SK-N-MC (cell line): ENCODE measurements at regions not wholly inside any gene's neighbourhood (a gene's known extent, or its start where the extent isn't known, plus 50 kb on each side); places are given as distances from the start of the nearest gene placed in this dataset.
"Not testable (repeated sequence)": the region's sequence is repeated elsewhere in the genome, so short reads cannot be mapped to it uniquely, and the experiment has no call there.

Experiments
- DNase-seq: peaks from one replicate; pipeline ENCODE4 v3.0.0-alpha.2; 2011; ENCODE audit warnings: low read depth, low spot score
- H3K27ac ChIP-seq: fragments of 200-600 bp; sonication (generic); 2 replicates; pipeline ENCODE4 v1.5.1; 2016; ENCODE audit warnings: mixed run types
- H3K36me3 ChIP-seq: fragments of 200-600 bp; sonication (generic); 2 replicates; pipeline ENCODE4 v1.6.1; 2017; ENCODE audit warnings: antibody characterized with exemption, low read length, mixed read lengths; ENCODE audit not compliant: insufficient read depth
- H3K4me3 ChIP-seq: fragments of 200-600 bp; sonication (generic); 2 replicates; pipeline ENCODE4 v1.5.1; 2016
- H3K9ac ChIP-seq: fragments of 200-600 bp; sonication (generic); 2 replicates; pipeline ENCODE4 v1.8.0; 2017; ENCODE audit warnings: mixed run types, mixed read lengths; ENCODE audit not compliant: insufficient read length
- H3K9me3 ChIP-seq: fragments of 200-600 bp; sonication (generic); 2 replicates; pipeline ENCODE4 v1.6.1; 2017; ENCODE audit warnings: low read depth, mild to moderate bottlenecking, antibody characterized with exemption, low read length, moderate library complexity, mixed read lengths
- EZH2 ChIP-seq: fragments of 200-600 bp; sonication (generic); IDR thresholded peaks from one replicate; pipeline ENCODE4 v1.6.1; 2017; ENCODE audit warnings: antibody characterized with exemption
- FOXP2 ChIP-seq: optimal IDR thresholded peaks from 2 replicates; pipeline ENCODE3; 2011; ENCODE audit warnings: mild to moderate bottlenecking, moderate library complexity; ENCODE audit not compliant: insufficient read depth; ENCODE audit errors: extremely low read length, control extremely low read depth
- POLR2AphosphoS5 ChIP-seq: IDR thresholded peaks from 2 replicates; pipeline ENCODE4 v1.6.1; 2012; ENCODE audit warnings: mild to moderate bottlenecking, low read depth, low read length, borderline replicate concordance

DNA sequence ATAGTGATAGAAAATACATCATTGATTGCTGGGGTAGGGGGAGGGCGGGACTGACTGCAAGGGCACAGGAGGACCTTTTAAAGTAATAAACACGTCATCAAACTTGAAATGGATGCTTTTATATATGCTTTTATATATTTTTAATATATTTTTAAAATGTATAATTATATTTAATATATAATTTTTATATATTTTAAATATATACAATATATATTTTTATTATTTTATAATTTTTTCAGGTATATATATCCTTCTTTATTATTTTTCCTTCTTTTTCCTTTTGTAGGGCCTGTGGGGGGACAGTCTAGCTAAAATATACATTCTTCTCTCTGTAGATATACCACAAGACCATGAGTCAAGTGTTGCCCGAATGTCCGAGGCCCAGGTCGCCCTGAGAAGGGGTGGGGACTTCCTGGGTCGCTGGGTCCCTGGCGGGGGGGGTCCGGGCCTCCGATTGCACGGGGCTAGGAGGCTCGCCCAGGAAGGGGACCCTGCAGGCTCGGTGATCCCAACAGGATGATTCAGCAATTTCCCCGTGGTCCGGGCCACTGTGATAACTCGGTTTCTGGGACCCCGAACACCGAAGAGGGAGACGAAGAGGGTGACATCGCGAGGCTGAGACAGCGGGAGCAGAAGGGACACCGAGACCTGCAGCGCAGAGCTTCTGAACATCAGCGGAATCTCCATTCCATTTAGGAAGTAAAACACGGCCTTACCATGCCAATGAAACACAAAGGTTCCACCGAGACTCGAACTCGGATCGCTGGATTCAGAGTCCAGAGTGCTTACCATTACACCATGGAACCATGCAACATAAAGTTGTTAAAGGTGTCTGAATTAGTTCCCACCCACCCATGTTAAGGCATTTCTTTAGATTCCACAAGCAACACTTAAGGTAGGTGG lies 112.5 kb upstream of the NBPF11 start:
- Histone ChIP-seq H3K4me3 (no peak overlapping the region), H3K36me3 (no peaks in the 10 kb centered on the region), H3K9ac (no peak overlapping the region), H3K27ac (no peak overlapping the region), H3K9me3 (no peaks in the 10 kb centered on the region)
- no peak for DNase-seq
- TF ChIP-seq EZH2 = no peak
- no peak for TF ChIP-seq POLR2AphosphoS5
- TF ChIP-seq FOXP2 = no peak

DNA sequence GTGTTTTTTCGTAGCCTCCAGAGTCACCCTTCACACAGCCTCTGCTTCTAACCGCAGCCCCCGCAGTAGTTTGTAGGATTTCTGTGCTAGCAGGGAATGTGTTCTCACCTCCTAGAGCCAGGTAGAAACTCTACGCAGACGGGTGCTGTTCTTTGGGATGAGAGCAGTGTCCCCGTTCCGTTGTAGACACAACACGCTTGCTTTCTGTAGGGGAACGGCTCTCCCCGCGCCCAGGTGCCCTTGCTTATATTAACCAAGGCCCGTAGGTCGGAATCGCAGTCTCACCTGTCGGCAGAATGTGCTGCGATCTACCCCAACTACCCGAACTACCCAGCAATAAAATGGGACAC lies 111.8 kb upstream of the NBPF11 start:
- Histone ChIP-seq H3K27ac (no peak overlapping the region), H3K9me3 (no peaks in the 10 kb centered on the region), H3K36me3 (no peaks in the 10 kb centered on the region), H3K4me3 (no peak overlapping the region), H3K9ac (no peak overlapping the region)
- TF ChIP-seq EZH2 (no peak), FOXP2 (no peak), POLR2AphosphoS5 (no peak)
- DNase-seq = no peak

DNA sequence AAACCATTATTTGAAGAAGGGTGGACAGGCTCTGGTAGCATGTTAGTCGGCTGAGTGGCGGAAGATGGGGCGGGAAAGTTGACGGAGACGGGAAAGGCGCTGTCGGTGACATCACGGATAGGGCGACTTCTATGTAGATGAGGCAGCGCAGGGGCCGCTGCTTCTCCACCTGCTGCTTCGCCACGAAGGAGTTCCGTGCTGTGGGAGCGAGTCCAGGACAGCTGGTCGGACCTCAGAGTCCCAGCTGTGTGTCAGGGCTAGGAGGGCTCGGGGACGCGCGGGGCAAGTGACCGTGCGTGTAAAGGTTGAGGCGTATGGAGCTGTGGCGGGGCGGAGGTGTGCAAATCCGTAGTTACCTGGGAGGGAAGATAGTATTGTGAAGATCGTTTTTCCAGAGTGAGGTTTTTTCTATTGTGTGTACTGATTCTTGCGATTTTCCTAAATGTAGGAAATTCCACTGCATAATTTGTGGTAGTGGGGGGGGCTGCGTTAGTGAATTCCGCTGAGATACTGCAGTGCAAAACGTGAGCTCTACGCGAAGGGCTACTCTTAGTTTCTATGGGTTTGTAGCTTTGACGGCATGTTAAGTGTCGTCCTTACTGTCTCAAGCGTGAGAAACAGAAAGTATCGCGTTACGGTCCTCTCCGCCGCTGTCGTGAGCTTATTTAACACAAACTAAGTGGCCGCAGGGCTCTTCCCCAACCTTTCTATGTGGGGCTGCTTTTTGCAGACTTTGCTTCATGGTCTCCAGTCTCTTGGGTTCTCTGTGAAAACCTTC lies 111.2 kb upstream of the NBPF11 start:
- no peak overlapping the region for H3K4me3 ChIP-seq
- TF ChIP-seq POLR2AphosphoS5 (no peak), FOXP2 (no peak), EZH2 (no peak)
- no peaks in the 10 kb centered on the region for H3K36me3 ChIP-seq
- no peak for DNase-seq
- no peak overlapping the region for H3K27ac ChIP-seq
- no peaks in the 10 kb centered on the region for H3K9me3 ChIP-seq
- H3K9ac ChIP-seq = no peak overlapping the region

DNA sequence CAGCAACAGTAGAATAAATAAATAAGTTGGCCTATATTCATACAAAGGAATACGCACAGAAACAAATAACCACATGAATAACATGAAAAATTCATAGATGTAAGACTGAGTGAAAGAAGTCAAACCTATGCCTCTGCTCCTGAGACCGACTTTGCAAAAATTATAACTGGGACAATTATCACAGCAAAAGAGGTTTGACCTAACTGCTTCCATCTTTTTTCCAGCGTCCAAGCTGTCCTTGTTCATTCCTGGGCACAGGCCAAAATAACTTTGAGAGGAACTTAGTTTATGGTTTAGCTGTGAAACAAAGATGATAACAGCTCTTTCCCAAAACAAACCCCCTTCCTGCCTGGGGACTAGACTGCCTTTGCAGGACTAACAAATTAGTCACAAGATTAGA lies 109.6 kb upstream of the NBPF11 start:
- H3K36me3 ChIP-seq, H3K4me3 ChIP-seq, H3K27ac ChIP-seq, H3K9me3 ChIP-seq, H3K9ac ChIP-seq, DNase-seq: not testable (repeated sequence)

DNA sequence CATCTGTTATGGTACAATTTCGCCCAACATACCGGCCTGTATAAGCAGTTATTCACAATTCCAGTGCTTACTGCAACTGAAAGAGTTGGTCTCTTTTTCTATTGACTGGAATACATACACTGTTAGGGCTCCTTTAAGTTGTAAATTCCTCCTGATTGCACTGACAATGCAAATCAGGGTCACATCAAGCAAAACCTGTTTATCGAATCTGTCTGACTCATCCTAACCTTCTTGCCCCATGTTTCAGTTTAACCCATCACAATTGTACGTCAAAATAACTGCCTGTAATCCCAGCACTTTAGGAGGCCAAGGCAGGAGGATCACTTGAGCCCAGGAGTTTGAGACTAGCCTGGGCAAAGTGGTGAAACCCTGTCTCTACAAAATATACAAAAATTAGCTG lies 105.8 kb upstream of the NBPF11 start:
- not testable (repeated sequence) for H3K4me3 ChIP-seq, H3K9ac ChIP-seq, DNase-seq

DNA sequence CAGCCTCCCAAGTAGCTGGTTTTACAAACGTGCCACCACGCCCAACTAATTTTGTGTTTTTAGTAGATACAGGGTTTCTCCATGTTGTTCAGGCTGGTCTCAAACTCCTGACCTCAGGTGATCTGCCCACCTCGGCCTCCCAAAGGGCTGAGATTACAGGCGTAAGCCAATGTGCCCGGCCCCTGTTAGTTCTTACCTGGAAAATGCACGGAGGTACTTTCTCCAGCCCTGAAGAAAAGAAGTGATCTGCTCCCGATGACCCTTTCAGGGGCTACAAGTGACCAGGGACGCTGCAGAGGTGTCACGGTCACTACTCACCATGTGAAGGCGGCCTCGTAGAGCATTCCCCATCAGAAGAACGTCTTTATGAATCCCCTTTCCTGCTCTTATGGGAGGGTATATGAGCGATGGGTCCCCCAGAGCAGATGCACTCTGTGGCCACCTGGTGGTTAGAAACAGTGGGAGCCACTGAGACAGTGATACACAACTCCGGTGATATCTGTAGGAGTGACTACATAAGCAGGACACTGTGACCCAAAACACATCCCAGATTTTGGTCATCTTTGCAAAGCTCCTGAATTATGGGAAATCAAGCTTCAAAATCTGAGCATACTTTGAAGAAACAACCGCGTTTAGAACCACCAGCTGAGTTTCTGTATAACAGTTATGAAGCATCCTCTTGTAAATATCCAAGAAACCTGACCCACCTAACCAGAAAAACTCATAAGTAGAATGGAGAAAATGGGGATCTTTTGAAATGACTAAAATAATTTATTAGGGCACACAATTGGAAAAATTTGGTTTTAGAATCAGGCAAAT lies 102.7 kb upstream of the NBPF11 start:
- H3K9me3 ChIP-seq, H3K4me3 ChIP-seq, H3K36me3 ChIP-seq, H3K9ac ChIP-seq, H3K27ac ChIP-seq, DNase-seq: not testable (repeated sequence)

More for the DNA sequence above, 105.8 kb upstream of the NBPF11 start:
- H3K36me3 ChIP-seq, H3K9me3 ChIP-seq, H3K27ac ChIP-seq: not testable (repeated sequence)

DNA sequence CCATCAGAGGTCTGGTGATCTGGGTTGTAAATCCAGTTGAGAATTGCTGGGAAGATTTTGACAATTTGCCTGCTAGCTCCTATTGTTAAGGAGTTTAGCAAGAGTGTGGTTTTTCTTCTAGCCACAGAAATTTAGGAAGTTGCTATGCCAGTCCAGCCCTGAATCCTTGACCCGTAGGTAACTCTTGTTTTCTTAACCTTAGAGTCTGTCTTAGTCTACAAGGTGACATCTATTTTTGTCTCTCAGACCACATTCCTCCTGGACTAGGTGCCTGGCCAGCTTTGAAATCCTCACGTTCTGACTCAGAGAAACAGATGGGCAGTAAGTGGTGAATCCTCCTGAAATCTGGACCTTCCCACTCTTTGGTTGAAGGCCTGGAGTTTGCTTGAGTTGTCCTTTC lies 101.7 kb upstream of the NBPF11 start:
- DNase-seq, H3K27ac ChIP-seq: not testable (repeated sequence)

DNA sequence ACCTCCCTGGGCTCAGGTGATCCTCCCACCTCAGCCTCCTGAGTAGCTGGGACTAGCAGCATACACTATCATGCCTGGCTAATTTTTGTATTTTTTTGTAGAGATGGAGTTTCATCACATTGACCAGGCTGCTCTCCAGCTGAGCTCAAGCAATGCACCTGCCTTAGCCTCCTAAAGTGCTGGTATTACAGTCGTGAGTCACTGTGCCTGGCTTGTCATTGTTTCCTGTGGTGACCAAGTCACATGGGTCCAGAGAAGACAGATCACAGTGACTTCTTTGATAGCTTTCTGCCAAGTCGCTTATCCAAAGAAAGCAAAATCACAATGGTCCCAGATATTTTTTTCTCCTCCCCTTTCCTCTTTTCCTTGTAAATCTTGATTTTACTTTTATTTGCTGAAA lies 96.7 kb upstream of the NBPF11 start:
- not testable (repeated sequence) for H3K9ac ChIP-seq, H3K9me3 ChIP-seq, H3K4me3 ChIP-seq, DNase-seq, H3K27ac ChIP-seq, H3K36me3 ChIP-seq

More for the DNA sequence above, 101.7 kb upstream of the NBPF11 start:
- not testable (repeated sequence) for H3K36me3 ChIP-seq, H3K9ac ChIP-seq, H3K4me3 ChIP-seq, H3K9me3 ChIP-seq

DNA sequence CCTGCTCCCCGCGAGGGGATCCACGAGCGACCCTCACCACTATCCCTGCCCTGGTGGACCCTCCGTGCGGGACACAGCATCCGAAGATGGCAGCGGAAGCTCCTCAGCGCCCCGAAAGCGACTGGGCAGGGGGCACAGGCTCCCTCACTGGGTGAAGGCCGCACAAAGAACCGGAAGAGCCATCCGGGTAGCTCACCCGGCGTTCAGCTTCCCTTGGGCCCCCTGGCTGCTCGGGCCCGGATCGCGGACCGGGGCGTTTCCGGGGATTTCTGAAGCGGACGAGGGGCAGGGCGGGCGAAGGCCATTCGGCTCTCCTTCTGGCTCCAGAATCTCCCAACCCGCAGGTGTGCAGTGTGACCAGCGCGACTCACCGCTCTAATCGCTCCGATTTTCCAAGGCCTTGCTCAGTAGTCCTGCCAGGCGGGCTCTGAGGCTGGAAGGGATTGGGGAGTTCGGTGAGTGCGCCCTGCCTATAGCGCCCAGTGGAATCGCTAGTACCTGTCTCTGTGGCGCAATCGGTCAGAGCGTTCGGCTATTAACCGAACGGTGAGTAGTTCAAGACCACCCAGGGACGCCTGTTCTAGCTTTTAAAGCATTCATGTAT lies 94.3 kb upstream of the NBPF11 start:
- H3K9ac ChIP-seq, H3K4me3 ChIP-seq, DNase-seq, H3K9me3 ChIP-seq, H3K27ac ChIP-seq, H3K36me3 ChIP-seq: not testable (repeated sequence)

DNA sequence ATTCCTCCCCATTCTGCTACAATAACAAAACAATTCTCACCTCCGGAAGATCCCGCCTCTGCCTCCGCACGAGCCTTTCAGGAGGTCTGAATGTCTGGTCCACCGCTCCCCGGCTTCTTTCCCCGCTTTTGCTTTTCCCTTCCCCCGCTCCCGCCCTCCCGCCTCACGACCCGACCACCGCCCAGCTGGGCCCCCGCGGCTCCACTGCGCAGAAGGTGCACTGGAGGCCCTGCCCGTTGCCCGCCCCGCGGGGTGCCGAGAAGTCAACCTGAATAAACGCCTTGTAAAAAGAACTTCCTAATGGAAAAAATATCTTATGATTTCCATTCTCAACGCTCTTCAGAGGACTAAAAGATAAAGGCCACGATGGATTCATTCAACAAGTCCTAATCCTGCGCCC lies 93.8 kb upstream of the NBPF11 start:
- H3K27ac ChIP-seq, H3K9me3 ChIP-seq, H3K36me3 ChIP-seq, DNase-seq, H3K4me3 ChIP-seq, H3K9ac ChIP-seq: not testable (repeated sequence)

DNA sequence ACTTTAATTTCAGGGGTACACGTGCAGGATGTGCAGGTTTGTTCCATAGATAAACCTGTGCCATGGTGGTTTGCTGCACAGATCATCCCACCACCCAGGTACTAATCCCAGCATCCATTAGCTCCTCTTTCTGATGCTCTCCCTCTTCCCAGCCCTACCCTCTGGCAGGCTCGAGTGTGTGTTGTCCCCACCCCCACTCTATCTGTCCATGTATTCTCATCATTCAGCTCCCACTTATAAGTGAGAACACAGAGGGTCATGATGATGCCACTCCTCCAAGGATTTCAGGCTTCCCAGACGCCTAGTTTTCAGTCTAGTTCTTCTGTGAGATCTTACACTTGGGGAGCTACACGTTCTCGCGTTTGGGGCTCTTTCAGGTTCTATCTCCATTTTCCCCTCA lies 93.4 kb upstream of the NBPF11 start:
- H3K9me3 ChIP-seq, DNase-seq, H3K4me3 ChIP-seq, H3K36me3 ChIP-seq, H3K9ac ChIP-seq, H3K27ac ChIP-seq: not testable (repeated sequence)

DNA sequence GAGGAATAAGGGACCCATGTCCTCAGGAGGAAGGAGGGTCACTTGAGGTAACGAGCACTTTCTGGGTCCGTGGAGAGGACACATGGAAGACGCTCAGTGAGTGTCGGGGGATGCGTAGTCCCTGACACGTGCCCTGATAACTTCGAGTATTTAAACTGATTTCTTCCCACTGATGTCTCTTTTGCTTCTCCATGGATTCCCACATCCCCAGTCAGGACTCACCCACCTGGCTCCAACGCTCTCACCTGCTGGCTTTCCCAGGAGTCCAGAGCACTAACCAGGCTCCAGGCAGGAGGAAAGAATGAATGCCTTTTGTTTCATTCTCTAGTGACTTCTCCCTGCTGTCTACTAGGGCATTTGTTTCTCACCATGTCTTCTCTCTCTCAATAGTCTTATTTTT lies 81.2 kb upstream of the NBPF11 start:
- H3K9me3 ChIP-seq, H3K4me3 ChIP-seq, H3K36me3 ChIP-seq, DNase-seq, H3K9ac ChIP-seq, H3K27ac ChIP-seq: not testable (repeated sequence)

DNA sequence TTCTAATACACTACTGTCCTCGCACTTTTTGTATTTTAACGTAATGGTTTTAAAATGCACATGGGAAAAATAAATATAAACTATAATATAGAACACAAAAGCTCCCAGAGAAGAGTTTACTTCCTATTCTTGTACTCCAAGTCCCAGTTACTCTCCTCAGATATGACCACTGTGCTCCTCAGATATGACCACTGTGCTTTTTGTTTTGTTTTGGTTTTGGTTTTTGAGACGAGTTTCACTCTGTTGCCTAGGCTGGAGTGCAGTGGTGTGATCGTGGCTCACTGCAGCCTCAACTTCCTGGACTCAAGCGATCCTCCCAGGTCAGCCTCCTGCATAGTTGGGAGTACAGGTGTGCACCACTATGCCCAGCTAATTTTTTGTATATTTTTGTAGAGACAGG lies 76.8 kb upstream of the NBPF11 start:
- DNase-seq, H3K36me3 ChIP-seq, H3K4me3 ChIP-seq, H3K9me3 ChIP-seq, H3K9ac ChIP-seq, H3K27ac ChIP-seq: not testable (repeated sequence)
